Globus pallidus (tissue), 1 donor: ENCODE measurements at regions not wholly inside any gene's neighbourhood (a gene's known extent, or its start where the extent isn't known, plus 50 kb on each side); places are given as distances from the start of the nearest gene placed in this dataset.
"Not testable (repeated sequence)": the region's sequence is repeated elsewhere in the genome, so short reads cannot be mapped to it uniquely, and the experiment has no call there.

ENCODE experiments used
- DNase-seq: peaks from one replicate; pipeline ENCODE4 v3.0.0-alpha.2; 2015; ENCODE audit warnings: low spot score

DNA sequence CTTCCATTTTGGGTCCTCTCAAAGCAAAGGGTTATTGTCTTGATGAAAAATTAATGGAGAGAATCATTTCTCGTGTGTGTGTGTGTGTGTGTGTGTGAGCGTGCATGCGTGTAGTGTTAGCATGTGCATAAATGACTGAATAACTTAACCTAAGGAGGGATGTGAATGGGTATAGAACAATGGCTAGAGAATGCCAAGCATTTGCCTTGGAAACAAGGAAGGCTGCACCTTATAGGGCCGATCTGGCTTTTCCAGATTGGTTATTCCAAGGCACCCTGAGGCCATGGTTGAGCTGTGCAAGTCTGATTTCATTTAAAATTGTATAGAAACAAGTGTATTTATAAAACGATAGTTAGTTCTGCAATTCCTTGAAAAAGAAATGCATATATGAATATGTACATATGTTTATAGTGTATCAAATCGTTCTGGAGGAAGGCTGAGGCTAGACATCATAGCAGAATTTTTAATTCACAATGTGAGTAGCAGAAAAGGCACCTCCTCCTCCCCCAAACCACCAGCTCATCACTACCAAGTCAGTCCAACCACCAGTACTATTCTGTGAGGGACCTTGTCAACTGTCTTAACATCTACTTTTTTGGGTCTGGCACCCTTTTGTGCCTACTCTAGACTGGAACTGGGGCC is 322.7 kb upstream of the ISX start:
- DNase-seq = no peak

DNA sequence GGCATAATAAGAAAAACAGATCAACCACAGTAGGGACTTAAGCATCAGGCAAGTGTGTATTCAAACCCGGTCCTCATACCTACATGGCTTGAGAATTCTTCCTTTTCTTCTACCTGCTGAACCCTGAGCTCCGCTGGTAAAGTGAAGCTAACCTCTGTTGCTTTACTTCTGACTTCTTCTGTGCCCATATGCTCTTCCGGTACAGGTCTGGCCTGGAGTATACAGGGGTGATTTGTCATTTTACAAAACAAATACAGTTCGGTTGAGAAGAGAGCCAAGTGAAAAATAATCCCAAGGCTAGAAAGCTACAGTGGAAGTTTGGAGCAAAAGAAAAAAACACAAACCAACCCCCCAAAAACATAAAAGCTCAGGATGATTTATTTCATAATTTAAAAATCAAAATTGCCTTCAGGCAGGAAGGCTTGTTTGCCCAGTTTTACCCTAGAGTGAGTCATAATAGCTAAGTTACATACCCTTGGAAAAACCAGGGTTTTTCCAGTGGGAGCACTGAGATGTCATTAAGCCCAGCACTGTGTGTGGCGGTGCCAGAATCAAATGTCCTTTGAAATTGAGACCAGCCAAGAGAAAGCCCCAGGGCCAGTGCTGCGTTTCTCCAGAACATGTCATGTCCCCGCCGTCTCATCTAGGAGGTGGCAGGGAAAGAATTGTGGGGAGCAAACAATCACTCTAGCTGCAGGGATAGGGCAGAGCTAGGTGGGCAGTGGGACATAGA is 305.5 kb upstream of the ISX start:
- no peak for DNase-seq

DNA sequence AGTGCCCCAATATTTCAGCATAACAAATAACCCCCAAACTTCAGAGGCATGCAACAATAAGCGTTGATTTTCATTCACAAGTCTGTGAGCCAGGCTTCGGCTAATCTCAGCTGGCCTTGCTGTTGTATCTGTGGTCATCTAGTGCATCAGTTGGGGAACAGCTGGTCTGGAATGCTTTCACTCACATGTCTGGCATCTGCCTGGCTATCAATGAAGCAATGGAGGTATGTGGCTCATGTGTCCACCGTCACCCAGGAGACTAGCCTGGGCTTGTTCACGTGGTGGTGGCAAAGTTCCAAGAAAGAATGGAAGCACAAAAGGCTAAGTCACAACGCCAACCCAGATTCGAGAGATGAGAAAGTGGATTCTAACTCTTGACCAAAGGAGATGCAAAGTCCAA is 304.8 kb upstream of the ISX start:
- no peak for DNase-seq

DNA sequence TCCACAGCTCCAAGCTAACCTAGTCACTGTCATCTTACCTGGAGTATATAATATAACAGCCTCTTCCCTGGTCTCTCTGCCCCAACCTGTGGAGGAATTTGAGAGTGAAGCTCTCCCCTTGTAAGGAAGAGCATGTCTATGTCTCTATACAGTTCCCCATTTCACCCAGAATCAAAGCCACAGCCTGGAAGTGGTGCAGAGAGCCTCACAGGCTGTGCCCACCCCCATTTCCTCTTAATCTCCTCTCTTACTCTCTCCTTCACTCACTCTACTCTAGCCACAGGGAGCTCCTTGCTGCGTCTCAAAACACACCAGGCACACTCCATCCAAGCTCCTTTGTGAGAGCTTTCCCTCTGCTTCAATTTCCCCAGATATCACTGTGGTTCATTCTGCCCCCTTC is 302.5 kb upstream of the ISX start:
- DNase-seq = no peak

DNA sequence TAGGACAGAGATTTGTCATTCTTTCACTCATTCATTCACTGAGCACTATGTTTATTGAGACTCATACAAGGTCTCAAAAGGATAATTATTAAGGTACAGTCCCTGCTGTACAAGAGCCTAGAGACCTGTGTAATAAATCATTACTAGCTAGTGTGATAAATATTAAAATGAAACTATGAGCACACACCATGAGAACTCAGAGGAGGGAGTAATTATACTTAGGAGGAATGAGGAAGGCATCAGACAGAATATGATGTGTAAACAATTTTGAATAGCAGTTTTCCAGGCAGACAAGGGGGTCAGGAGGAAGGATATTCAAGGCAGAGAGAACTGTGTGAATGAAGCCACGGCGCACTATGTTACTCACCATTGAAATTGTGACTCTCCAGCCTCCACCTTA is 300.8 kb upstream of the ISX start:
- DNase-seq = no peak

DNA sequence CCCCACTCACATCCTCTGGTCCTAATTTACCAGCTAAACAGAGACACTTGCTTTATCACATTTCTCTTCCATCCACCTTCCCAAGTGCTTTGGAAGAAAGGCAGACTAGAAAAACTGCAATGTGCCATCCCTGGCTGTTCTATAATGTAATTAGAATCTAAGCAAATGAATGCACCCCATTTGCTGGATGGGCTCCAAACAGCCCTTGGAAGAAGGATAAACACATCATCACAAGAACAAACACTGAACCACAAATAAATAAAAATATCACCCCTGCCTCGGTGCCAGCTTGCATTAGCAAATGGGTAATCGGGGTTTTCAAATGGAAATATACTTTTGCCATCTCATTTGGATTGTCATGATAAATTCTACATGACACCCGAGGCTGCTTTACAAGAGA is 296.6 kb upstream of the ISX start:
- no peak for DNase-seq

DNA sequence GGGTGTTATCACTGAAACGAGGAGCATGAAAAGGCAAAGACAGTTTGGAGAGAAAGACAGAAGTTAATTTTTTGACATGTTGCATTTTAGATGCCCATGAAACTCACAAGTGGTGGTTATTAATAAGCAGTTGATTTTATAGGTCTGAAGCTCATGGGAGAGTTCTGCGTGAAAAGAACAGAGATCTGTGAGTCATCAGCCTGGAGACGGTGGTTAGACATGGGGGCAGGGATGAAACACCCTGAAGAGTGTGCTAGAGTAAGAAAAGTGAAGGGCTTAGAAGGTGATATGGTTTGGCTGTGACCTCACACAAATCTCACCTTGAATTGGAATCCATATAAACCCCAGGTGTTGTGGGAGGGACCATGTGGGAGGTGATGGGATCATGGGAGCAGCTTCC is 289.1 kb upstream of the ISX start:
- DNase-seq = no peak

DNA sequence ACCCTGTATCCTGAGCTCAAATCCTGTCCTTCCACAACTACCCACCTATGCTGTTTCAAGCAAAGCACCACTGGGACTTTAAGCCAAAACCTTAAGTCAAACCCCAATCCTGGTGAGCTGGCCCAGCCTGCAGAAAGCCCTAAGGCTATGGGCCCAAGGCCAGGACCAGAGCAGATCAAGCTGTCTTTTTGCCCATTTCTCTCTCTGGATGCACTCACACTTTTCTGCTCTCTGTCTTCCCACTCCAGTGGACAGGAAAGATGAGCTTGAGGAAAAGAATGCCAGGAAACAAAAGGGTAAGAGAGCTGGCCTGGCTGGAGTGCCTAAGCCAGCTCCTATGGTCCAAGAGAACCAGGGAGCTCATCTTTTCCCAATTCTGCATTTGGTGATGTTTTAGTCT is 284.3 kb upstream of the ISX start:
- DNase-seq = no peak

DNA sequence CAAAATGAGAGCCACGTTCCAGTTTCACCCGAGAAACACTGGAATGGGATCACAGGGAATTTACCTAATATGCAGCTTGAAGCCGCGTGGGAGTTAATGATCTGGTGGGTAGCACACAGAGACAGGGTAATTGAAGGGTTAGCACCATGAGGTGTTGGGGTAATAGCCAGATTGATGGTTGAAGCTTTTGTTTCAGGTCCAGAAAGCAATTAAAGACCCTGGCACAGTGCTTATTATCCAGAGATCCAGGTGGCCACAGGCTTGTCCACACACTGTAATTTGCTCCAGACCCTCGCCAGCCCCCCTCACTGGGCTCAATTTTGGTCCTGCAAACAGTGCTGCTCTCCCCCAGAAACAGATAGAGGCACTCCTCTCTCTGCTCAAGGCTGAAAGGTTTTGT is 282.5 kb upstream of the ISX start:
- no peak for DNase-seq

DNA sequence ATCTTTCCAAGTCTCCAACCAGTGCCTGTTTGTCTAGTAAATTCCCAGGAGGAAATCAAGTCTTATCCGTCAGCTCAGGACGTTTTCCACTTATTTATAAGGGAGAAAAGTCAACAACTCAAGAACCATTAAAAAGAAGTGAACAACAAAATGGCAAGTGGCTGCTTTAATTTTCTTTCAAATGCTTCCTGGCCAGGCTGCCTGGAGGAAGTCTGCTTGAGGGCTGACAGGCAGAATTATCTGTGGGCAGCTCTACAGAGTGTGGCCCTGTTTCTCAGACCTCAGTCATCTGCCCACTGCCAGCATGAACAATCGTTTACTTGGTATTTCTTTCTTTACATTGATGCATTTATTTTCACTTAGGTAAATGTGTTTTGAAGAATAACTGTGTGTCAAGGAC is 281.9 kb upstream of the ISX start:
- DNase-seq = peak; percentile 11

DNA sequence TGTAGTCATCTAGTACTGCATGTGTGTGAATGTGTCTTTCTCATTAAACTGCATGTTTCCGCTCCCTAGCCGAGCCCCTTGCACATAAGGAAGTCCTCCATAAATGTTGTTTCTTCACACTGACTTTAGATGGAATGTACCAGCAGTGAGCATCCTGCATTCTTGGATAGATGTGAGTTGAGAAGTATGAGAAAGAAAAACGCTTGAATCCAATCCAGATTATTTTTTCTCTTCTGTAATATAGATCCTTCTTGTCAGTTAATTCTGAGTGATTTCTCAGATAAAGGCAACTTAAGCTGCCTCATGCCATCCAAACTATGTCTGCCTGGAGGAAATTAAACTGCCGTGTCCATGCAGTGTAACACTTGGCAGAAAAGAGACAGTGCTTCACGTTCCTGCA is 268.1 kb upstream of the ISX start:
- no peak for DNase-seq

DNA sequence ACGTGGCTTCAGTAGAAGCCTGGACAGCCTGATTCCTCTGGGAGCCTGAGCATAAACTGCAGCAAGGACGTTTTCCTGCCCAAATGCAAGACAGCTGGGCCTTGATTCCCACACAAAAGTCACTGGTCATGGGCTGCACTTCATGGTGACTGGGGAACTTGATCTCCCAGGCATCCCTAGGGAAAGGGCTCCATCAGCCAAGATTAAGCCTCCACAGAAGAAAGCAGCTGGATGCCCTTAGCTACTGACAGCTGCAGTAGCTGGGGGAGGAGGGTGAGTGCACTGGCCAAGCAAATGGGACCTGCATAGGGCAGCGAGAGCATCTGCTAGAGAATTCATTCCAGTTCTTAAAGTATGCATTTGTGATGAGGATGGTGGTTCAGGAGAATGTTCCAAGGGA is 267.4 kb upstream of the ISX start:
- no peak for DNase-seq

DNA sequence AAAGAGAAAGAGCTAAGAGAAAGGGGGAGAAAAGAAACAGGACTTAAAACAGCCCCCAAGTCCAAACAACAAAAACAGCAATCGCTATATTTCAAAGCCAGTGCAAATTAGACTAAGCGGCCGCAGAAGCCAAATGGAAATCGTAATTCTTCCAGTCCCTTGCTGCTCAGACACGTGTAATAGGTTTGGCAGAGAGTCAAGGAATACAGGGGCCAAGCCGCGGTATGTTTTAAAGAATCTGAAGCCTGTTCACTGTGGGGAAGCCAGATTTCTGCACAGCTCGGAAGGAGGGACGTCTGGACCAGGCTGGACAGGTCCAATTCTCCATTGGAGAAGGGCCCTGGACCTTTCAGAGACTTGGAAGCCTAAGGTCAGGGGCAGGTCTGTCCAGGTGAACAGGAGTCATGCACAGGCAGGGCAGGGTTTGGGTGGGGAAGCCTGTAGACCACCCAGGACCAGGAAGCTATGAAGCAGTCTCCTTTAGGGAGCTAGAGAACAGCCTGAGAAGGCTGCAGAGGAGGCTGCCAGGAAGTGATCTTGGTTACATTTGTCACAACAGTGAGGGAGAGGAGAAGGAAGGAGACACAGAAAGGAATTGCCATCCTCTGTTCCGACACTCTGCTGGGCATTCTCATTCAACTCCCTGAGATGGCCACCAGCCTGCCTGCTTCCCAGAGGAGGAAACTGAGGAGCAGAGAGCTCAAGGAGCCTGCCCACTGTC is 265.5 kb upstream of the ISX start:
- no peak for DNase-seq

DNA sequence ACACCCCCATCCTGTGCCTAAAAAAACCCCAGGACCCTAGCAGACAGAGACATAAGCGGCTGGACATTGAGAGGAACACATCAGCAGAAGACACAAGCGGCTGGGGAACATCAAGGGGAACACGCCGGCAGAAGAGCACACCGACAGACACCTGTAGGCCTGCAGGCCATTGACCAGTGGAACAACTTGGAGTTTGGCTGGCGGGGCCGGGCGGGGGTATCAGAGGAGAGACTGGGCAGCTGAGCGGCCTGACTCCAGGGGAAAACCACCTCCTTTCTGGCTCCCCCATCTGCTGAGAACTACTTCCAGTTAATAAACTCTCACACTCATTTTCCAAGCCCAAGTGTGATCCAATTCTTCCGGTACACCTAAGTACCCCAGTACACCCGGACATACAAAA is 264.7 kb upstream of the ISX start:
- DNase-seq = no peak

DNA sequence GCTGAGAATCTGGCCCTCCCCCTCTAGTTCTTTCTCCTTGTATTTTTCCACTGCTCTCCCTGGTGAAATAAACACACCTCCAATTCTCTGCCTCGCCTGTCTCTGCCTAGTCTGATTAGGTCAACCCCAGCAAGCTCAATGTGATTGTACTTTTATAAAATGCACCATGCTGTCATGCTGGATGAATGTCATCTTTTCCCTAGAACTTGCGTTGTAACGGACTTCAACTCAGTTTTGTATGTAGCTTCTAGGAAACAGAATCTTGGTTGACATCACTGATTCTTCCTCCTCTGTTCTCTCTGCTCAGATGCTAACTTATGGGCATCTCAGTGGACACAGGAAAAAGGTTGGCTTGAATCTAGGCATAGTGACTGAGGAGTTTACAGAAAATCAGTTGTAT is 261.9 kb upstream of the ISX start:
- no peak for DNase-seq

DNA sequence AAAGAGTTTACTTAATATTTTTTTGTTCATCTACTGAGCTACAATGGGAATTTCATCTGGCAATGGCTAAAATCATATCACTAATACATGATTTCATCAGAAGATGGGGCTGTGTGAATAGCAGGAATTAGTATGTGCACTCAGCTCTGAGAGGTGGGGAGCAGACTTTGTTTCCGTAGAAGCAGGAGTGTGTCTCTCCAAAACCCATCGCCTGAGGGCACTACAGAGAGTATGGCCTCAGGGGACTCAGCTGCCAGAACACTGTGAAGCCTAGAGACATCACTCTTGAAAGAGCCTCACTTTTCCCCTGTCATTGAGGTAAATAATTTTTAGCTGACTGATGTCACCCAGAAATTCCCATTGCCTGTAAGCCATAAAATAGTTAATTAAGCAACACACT is 261.4 kb upstream of the ISX start:
- no peak for DNase-seq

DNA sequence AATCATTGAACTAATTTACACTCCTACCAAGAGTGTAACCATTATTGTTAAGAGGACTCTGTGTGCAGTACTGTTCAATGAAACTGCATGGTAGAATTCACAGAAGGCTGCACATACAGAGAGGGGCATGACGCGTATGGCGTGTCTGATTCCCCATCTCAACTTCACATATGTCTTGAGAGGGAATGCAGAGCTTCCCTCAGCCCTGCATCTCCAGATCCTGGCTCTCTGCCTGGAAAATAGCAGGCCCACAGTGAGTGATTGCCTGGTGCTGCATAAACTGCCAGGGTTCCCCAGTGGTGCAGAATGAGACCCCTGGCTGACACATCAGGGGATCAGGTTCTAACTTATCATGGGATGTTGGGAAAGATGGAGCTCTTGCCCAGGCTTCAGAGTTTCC is 260.2 kb upstream of the ISX start:
- DNase-seq = no peak

DNA sequence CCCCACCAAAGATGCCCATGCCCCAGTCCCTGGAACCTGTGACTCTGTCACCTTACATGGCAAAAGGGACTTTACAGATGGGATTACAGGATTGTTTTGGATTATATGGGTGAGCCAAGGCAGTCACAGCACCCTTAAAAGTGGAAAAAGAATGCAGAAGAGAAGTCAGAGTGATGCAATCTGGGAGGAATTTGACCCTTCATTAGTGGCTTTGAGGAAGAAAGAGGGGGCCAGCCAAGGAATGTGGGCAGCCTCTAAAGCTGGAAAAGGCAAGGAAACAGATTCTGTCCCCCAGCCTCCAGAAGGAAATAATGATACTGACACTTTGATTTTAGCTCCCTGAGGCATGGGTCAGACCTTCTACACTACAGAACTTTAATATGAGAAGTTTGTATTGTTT is 257.3 kb upstream of the ISX start:
- DNase-seq = no peak

DNA sequence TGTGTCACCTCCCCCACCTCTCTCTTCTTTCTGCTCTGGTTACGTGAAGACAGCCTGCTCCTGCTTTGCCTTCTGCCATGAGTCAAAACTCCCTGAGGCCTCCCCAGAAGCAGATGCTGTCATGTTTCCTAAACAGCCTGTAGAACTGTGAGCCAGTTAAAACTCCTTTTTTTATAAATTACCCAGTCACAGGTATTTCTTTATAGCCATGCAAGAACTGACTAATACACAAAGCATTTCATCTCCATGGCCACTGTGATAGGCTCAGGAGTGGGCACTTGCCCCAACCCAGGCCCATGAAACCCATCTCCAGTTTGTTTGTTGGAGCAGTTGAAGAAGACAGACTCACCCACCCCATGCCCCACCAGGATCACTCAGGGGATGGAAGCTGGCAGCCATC is 253.3 kb upstream of the ISX start:
- DNase-seq = no peak

DNA sequence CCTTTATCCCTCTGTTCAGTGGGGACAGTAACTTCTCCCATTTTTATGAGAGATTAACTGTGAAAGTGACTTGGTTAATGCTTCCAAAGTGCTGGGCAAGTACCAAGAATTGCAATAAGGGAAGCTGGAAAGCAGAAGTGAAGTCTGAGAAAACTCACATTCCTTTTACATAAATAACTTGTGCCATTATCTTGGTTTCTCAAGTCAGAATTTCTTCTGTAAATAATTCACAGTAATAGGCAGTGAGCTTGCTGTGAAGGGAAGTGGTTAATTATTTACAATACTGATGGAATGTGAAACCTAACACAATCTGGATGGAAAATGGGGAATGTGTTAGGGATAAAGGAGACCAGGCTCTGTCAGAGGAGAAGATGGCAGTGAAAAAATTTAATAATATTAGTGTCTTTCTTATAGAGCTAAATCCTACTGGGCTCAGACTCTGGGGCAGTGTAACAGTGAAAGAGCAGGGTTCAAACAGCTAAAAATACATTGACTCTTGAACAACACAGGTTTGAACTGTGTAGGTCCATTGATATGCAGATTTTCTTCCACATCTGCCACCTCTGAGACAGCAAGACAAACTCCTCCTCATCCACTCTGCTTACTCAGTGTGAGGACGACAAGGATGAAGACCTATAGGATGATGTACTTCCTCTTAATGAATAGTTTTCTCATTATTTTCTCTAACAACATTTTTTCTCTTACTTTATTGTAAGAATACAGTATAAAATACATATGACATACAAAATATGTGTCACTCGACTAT is 251.5 kb upstream of the ISX start:
- no peak for DNase-seq

DNA sequence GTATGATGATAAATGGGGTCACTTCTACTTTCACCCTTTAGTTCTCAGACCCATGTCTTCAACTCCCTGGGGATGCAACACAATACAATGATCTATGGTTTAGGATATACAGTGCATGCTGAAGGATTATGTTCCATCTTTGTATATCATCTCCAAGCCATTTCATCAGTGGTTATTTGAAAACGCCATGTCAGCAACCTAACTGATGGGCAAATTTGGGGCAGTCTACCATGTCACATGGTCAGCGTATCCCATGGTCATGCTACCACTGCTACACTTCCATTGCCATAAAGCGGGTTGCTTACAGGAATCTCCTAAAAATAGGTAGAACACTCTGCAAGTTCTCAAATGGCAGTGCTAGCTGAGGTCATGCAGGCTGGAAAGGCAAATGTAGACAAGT is 236.5 kb upstream of the ISX start:
- DNase-seq = no peak

DNA sequence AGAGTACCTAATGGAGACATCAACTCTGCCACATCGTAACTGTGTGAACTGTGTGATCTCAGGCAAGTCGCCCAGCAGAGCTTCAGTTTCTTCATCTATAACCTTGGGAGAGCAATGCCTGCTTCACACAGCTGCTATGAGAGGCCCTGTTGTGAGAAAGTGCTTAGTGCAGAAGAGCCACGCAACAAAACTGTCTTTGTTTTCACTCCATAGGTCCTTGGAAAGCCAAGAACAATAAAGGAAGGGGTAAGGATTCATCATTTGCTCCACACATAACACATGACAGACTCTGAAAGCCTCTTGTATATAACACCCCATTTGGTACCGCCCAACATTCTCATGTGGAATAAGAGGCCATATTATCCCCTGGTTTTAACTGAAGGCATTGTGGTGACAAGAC is 231.9 kb upstream of the ISX start:
- peak; percentile 9 for DNase-seq

DNA sequence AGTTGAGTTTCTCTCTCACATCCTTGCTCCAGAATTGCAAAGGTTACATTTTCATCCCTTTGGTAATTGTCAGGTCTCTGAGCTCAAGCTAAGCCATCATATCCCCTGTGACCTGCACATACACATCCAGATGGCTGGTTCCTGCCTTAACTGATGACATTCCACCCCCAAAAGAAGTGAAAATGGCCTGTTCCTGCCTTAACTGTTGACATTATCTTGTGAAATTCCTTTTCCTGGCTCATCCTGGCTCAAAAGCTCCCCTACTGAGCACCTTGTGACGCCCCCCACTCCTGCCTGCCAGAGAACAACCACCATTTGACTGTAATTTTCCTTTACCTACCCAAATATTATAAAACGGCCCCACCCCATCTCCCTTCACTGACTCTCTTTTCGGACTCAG is 231.4 kb upstream of the ISX start:
- not testable (repeated sequence) for DNase-seq
